ENCODE measurements at regions not wholly inside any gene's neighbourhood (a gene's known extent, or its start where the extent isn't known, plus 50 kb on each side); places are given as distances from the start of the nearest gene placed in this dataset.
A peak's percentile ranks its signal among the peaks of the same experiment; 100 is the strongest.

DNA sequence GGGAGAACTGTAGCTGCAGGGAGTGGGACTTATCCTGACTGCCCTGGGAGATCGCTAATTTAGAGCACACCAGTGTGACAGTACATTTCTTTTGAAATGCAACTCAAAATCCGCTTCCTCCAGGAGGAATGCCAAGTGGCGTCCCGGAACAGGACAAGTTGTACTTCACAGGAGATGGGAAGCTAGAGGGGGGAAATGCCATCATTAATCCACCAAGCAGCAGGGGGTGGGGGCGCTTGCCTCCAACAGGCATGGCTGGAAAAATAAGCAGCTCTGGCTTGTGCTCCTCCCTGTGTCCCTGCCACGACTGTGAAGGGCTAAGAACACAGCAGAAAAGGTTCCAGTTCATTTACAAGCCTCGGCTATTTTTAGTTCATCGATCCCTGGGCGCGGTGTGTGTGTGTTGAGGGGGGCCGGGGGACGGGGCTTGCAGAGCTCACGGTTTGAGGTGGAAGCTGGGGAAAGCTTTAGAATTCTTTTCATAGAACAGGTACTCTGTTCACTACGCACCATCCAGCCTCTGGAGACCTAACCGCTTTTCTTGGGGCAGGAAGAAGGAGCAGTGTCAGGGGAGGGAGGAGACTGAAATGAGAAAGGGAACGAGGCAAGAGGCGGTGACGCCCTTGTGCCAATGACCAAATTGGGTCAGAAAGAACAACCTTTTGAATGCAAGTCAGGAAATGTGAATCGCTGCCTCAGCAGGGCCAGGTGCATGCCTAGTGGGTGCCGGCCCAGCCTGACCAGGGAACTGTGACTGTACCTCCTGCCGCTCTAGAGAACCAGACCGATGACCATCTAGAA is 51.8 kb upstream of the DGKG start:
- FAIRE-seq: no peak
- DNase-seq (ENCODE audit: low spot score): peak; percentile 27

DNA sequence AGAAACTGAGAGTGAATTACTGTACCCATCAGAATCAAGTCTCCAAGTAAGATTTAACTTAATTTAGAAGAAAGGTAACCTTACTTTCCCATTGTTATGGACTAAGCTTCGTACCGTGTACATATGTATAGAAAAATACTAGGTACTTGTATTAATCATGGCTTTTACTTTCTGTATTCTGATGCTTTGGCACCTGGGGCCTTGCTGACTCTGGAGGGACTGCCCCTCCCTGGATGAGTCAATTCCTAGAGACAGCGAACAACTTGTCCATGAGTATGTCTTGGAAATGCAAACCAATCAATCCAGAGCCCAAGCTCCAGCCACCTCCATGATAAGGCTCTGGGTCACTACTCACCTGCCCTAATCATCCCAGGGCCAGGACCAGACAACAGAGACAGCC is 50.0 kb upstream of the DGKG start:
- no peak for FAIRE-seq
- no peak for DNase-seq (ENCODE audit: low spot score)

All from urothelium cell line (cell line).